Small intestine (tissue), 7 donors: ENCODE measurements at regions not wholly inside any gene's neighbourhood (a gene's known extent, or its start where the extent isn't known, plus 50 kb on each side); places are given as distances from the start of the nearest gene placed in this dataset.

Experiments
- DNase-seq, 2 donors: peaks; one replicate each; pipeline versions ENCODE4 v3.0.0 to v3.0.0-alpha.2; 2013
- FAIRE-seq: peaks from 2 replicates; lab custom pipeline; 2012; peaks lifted over from hg19 to GRCh38; lab: Jason Lieb, UNC
- H3K27ac ChIP-seq, 3 donors: one replicate each; pipeline ENCODE4 v1.5.1; 2013; ENCODE audit warnings: low read length in 2 of 3, mild to moderate bottlenecking in 2 of 3, control low read depth in 1 of 3, inconsistent platforms in 1 of 3, low read depth in 1 of 3, moderate library complexity in 1 of 3
- H3K27me3 ChIP-seq, 3 donors: one replicate each; pipeline ENCODE4 v1.6.1; 2013; ENCODE audit warnings: low read length in 3 of 3, inconsistent platforms in 1 of 3; ENCODE audit not compliant: control insufficient read depth in 3 of 3, insufficient read depth in 3 of 3
- H3K36me3 ChIP-seq, 3 donors: one replicate each; pipeline ENCODE4 v1.6.1; 2013; ENCODE audit warnings: low read length in 3 of 3, inconsistent platforms in 1 of 3, low read depth in 1 of 3, mild to moderate bottlenecking in 1 of 3, moderate library complexity in 1 of 3; ENCODE audit not compliant: control insufficient read depth in 3 of 3, insufficient read depth in 2 of 3
- H3K4me1 ChIP-seq, 3 donors: one replicate each; pipeline ENCODE4 v1.6.1; 2013; ENCODE audit warnings: low read length in 2 of 3, inconsistent platforms in 1 of 3, low read depth in 1 of 3, mild to moderate bottlenecking in 1 of 3, moderate library complexity in 1 of 3; ENCODE audit not compliant: control insufficient read depth in 3 of 3, insufficient read depth in 2 of 3
- H3K4me3 ChIP-seq, 3 donors: one replicate each; pipeline ENCODE4 v1.5.1; 2013; ENCODE audit warnings: low read length in 3 of 3, control low read depth in 1 of 3, inconsistent platforms in 1 of 3, low read depth in 1 of 3, mild to moderate bottlenecking in 1 of 3, moderate library complexity in 1 of 3
- H3K9me3 ChIP-seq, 2 donors: one replicate each; pipeline ENCODE4 v1.6.1; 2013; ENCODE audit warnings: low read depth in 1 of 2, low read length in 1 of 2; ENCODE audit not compliant: control insufficient read depth in 2 of 2, insufficient read depth in 1 of 2
- WGBS, 3 donors: extraction: QIAGEN DNeasy Blood & Tissue Kit; methylation state at CpG; one replicate each; pipeline ENCODE4 v1.1.7; 2013; 5-methylcytosine and 5-hydroxymethylcytosine counted together
- donor health status: healthy with polysubstance abuse.
- donor health status: control.
- donor health status: control.
- donor health status: Bipolar disorder and iron deficiency.
- donor health status: healthy.

DNA sequence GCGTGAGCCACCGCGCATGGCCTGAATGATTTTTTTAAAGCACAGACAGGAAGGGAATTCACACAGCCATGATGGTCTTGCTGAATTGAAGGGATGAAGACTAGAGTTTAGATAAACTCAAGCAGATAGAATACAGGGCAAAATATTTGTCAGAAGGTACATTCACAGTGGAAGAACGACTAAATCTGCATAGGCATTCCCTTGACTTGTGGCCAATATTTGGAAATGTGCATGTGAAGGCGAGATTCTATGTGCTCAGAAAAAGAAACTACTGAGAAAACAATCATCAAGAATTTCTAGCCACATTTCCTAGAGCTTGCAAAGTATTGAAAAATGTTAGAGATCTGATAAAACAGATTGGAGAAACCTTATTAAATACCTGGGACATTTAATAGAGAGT is 1166.2 kb downstream of the DNAJB9 start:
- no peak for FAIRE-seq
- 78 to 83% (median 79%) methylated on average over 5 of the region's 5 CpGs for WGBS, 3 donors
- H3K27ac ChIP-seq, result no peak overlapping the region
- no peak overlapping the region for H3K4me3 ChIP-seq
- H3K4me1 ChIP-seq, result no peaks in the 10 kb centered on the region
- DNase-seq, result no peak
- H3K36me3 ChIP-seq, result no peaks in the 10 kb centered on the region
- peaks cover 0 to 2% of the 10 kb centered on the region in 2 donors for H3K9me3 ChIP-seq
- no peaks in the 10 kb centered on the region for H3K27me3 ChIP-seq

DNA sequence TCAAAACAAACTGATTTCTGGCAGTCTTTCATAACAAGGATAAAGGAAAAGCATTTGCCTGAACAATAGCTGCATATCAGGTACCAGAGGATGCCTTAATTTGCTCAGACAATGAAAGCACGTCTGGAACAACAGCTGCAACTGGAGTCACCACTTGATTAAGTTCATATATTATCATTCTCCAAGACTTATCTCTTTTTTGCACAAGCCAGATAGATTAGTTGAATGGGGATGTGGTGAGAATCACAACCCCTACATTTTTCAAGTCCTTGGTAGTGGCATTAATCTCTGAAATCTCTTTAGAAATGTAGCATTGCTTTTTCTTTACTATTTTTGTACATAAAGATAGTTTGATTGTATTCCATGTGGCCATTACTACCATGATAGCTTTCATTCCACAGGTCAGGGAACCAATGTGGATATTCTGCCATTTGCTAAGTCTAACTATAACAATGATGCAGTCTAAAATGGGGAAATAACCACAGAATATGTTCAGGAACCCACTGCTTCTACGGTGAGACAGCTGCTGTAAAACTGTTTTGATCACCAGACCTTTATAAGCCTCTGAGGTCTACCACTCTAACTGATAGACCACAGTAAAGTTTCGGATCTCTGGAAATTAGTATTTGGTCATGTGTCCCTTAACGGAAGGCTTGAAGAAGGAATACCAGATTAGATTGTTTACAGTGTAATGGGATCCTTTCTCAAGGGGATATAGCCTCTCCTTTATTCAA is 1176.2 kb downstream of the DNAJB9 start:
- Histone ChIP-seq H3K4me1 (no peaks in the 10 kb centered on the region), H3K27ac (no peak overlapping the region), H3K27me3 (no peaks in the 10 kb centered on the region), H3K9me3 (no peaks in the 10 kb centered on the region), H3K4me3 (no peak overlapping the region), H3K36me3 (no peaks in the 10 kb centered on the region)
- FAIRE-seq, result no peak
- DNase-seq, result no peak
- 64 to 69% (median 66%) methylated on average over 4 of the region's 4 CpGs for WGBS, 3 donors

GRCh38 chr7:109751241-109751640 is 1181.6 kb downstream of the DNAJB9 start:
- Histone ChIP-seq H3K9me3 (no peaks in the 10 kb centered on the region), H3K27me3 (no peaks in the 10 kb centered on the region), H3K4me3 (no peak overlapping the region), H3K27ac (no peak overlapping the region), H3K36me3 (no peaks in the 10 kb centered on the region), H3K4me1 (no peaks in the 10 kb centered on the region)
- DNase-seq (no peak), FAIRE-seq (no peak)
- WGBS, 3 donors, result 81 to 92% (median 91%) methylated on average over 4 of the region's 4 CpGs

DNA sequence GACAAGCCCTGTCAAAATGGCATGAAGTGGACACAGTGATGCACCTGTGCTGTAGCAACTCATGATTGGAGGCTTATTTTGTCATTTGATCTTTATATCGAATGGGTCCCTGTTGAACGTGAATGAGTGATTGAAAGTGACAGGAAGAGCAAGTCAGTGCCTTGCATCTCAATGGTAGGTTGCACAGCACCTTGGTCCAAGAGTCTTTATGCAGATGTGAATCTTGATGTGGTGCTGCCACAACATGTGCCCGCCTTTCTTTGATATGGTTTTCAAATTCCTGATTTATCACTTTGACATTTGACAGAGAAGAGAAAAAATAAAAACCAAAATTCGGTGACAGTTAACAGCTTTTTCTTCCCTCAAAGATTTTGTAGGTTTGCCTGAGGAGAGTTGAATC is 1182.4 kb downstream of the DNAJB9 start:
- no peak for DNase-seq
- Histone ChIP-seq H3K27ac (no peak overlapping the region), H3K9me3 (no peaks in the 10 kb centered on the region), H3K36me3 (no peaks in the 10 kb centered on the region), H3K4me1 (no peaks in the 10 kb centered on the region), H3K27me3 (no peaks in the 10 kb centered on the region), H3K4me3 (no peak overlapping the region)
- 75 to 87% (median 80%) methylated on average over 4 of the region's 4 CpGs for WGBS, 3 donors
- FAIRE-seq, result no peak

DNA sequence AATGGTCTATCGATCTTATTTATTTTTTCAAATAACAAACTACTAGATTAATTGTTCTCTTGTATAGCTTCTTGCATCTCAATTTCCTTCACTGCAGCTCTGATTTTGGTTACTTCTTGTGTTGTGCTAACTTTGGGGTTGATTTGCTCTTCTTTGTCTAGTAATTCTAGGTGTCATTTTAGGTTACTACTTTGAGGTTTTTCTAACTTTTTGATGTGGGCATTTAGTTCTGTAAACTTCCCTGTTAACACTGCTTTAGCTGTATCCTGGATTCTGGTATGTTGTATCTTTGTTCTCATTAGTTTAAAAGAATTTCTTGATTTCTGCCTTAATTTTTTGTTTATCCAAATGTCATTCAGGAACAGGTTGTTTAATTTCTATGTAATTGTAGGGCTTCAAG is 1188.0 kb downstream of the DNAJB9 start:
- FAIRE-seq (no peak), DNase-seq (no peak)
- no peak overlapping the region for H3K4me3 ChIP-seq
- H3K27me3 ChIP-seq, result no peaks in the 10 kb centered on the region
- no peak overlapping the region for H3K27ac ChIP-seq
- no peaks in the 10 kb centered on the region for H3K36me3 ChIP-seq
- 68 to 88% (median 78%) methylated on average over 1 of the region's 1 CpG for WGBS, 3 donors
- peaks cover 0 to 6% of the 10 kb centered on the region in 2 donors for H3K9me3 ChIP-seq
- no peaks in the 10 kb centered on the region for H3K4me1 ChIP-seq

DNA sequence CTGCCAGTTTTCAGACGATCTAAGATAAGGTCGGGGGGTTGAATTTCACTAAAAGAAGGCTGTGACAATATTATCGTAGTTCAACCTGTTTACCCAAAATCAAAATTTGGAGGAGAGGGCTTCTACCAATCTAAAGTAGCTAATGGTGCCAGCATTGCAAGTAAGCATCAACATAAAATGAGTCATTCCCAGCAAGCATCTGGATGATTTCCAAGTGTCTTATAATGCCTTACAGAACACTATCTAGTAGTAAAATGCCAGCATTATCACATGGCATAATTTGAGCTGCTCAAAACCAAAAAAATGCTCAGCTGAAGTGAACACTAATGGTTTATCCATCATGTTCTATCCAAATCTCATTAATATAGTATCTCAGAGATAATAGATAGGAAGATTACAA is 1193.9 kb downstream of the DNAJB9 start:
- no peak overlapping the region for H3K27ac ChIP-seq
- no peak overlapping the region for H3K4me3 ChIP-seq
- H3K27me3 ChIP-seq, result no peaks in the 10 kb centered on the region
- H3K4me1 ChIP-seq, result no peaks in the 10 kb centered on the region
- peaks cover 0 to 6% of the 10 kb centered on the region in 2 donors for H3K9me3 ChIP-seq
- DNase-seq (no peak), FAIRE-seq (no peak)
- no peaks in the 10 kb centered on the region for H3K36me3 ChIP-seq
- WGBS, 3 donors, result 80 to 84% (median 83%) methylated on average over 3 of the region's 3 CpGs

DNA sequence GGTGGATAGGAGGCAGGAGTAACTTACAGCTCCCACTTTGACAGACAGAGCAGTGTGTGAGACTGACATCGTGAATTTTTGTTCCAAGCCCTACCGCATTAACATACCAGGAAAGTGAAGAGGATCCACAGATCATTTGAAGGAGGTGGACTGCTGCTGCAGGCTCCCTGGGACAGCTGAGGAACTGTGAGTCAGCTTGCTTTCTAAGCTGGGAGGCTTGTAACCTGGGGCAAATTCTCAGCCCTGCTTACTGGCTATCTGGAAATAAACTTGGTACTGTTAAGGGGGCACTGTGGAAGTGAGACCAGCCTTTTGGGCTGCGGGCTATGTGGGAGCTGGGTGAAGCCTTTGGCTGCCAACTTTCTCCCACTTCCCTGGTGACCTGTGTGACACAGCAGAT is 1202.5 kb downstream of the DNAJB9 start:
- 89 to 96% (median 94%) methylated on average over 3 of the region's 3 CpGs for WGBS, 3 donors
- no peak for DNase-seq
- H3K27me3 ChIP-seq, result no peaks in the 10 kb centered on the region
- no peaks in the 10 kb centered on the region for H3K36me3 ChIP-seq
- no peak overlapping the region for H3K27ac ChIP-seq
- H3K4me1 ChIP-seq, result no peaks in the 10 kb centered on the region
- no peak overlapping the region for H3K4me3 ChIP-seq
- peaks cover 0 to 6% of the 10 kb centered on the region in 2 donors for H3K9me3 ChIP-seq
- FAIRE-seq, result no peak

DNA sequence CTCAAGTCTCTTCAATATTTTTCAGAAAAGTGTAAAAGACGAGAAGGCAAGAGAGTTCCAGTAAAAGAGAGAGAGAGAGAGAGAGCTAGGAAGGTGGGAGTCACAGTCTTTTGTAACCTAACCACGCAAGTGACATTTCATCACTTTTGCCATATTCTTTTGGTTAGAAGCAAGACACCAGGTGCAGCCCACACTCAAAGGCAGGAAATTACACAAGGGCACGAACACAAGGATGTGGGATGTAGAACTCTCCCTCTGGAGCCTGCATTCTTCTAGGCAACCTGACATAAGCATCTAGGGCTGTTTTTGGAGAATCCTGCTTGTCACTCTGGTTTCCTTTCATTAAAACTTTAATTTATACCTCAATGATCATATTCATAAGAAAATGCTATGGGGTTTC is 1213.1 kb downstream of the DNAJB9 start:
- no peaks in the 10 kb centered on the region for H3K36me3 ChIP-seq
- H3K4me3 ChIP-seq, result no peak overlapping the region
- DNase-seq, result no peak
- H3K4me1 ChIP-seq, result no peaks in the 10 kb centered on the region
- no peaks in the 10 kb centered on the region for H3K9me3 ChIP-seq
- no peaks in the 10 kb centered on the region for H3K27me3 ChIP-seq
- WGBS, 3 donors, result 62 to 69% (median 62%) methylated on average over 3 of the region's 3 CpGs
- FAIRE-seq, result no peak
- no peak overlapping the region for H3K27ac ChIP-seq

- DNase-seq (no peak), FAIRE-seq (no peak)
- Histone ChIP-seq H3K4me1 (no peaks in the 10 kb centered on the region), H3K27ac (no peak overlapping the region), H3K4me3 (no peak overlapping the region), H3K9me3 (no peaks in the 10 kb centered on the region), H3K36me3 (no peaks in the 10 kb centered on the region), H3K27me3 (no peaks in the 10 kb centered on the region)
Observed at GRCh38 chr7:109806548-109806947, 1236.9 kb downstream of the DNAJB9 start.
